ENCODE measurements at regions not wholly inside any gene's neighbourhood (a gene's known extent, or its start where the extent isn't known, plus 50 kb on each side); places are given as distances from the start of the nearest gene placed in this dataset.

GRCh38 chr6:146904596-146904995 is 299.6 kb upstream of the STXBP5 start:
- DNase-seq: no peak

- DNase-seq: no peak
Observed at GRCh38 chr6:146905181-146905704, 299.0 kb upstream of the STXBP5 start.

- DNase-seq: no peak
Observed at GRCh38 chr6:146908786-146909185, 295.4 kb upstream of the STXBP5 start.

GRCh38 chr6:146909376-146909775 is 294.8 kb upstream of the STXBP5 start:
- no peak for DNase-seq

- DNase-seq: no peak
Observed at GRCh38 chr6:146909886-146910285, 294.3 kb upstream of the STXBP5 start.

GRCh38 chr6:146910611-146911010 is 293.6 kb upstream of the STXBP5 start:
- DNase-seq: no peak

GRCh38 chr6:146911635-146912215 is 292.5 kb upstream of the STXBP5 start:
- DNase-seq: no peak

- DNase-seq: no peak
Observed at GRCh38 chr6:146912730-146913685, 291.2 kb upstream of the STXBP5 start.

GRCh38 chr6:146913842-146914488 is 290.3 kb upstream of the STXBP5 start:
- peak; percentile 53 for DNase-seq

- DNase-seq: peak; percentile 74
Observed at GRCh38 chr6:146914489-146915483, 289.4 kb upstream of the STXBP5 start.

GRCh38 chr6:146915671-146916127 is 288.5 kb upstream of the STXBP5 start:
- no peak for DNase-seq

- DNase-seq: no peak
Observed at GRCh38 chr6:146916435-146917025, 287.7 kb upstream of the STXBP5 start.

GRCh38 chr6:146917182-146917581 is 287.0 kb upstream of the STXBP5 start:
- no peak for DNase-seq

GRCh38 chr6:146917979-146918378 is 286.2 kb upstream of the STXBP5 start:
- no peak for DNase-seq

GRCh38 chr6:146919017-146919416 is 285.2 kb upstream of the STXBP5 start:
- no peak for DNase-seq

- no peak for DNase-seq
Observed at GRCh38 chr6:146923205-146923833, 280.9 kb upstream of the STXBP5 start.

- DNase-seq: no peak
Observed at GRCh38 chr6:146925846-146926245, 278.4 kb upstream of the STXBP5 start.

GRCh38 chr6:146928503-146928902 is 275.7 kb upstream of the STXBP5 start:
- no peak for DNase-seq

- DNase-seq: no peak
Observed at GRCh38 chr6:146931214-146931613, 273.0 kb upstream of the STXBP5 start.

- no peak for DNase-seq
Observed at GRCh38 chr6:146937316-146937715, 266.9 kb upstream of the STXBP5 start.

GRCh38 chr6:146938266-146938665 is 266.0 kb upstream of the STXBP5 start:
- no peak for DNase-seq
